Suprapubic skin (tissue), 4 donors: ENCODE measurements at regions not wholly inside any gene's neighbourhood (a gene's known extent, or its start where the extent isn't known, plus 50 kb on each side); places are given as distances from the start of the nearest gene placed in this dataset.

ENCODE experiments used
- DNase-seq, 2 donors: peaks; one replicate each; pipeline ENCODE4 v3.0.0-alpha.2; 2019; ENCODE audit warnings: low spot score in 2 of 2
- H3K27ac ChIP-seq: fragments of 200-600 bp; sonication (generic); one replicate; pipeline ENCODE4 v1.5.1; 2019
- H3K27me3 ChIP-seq: fragments of 200-600 bp; sonication (generic); one replicate; pipeline ENCODE4 v1.5.1; 2019
- H3K36me3 ChIP-seq: fragments of 200-600 bp; sonication (generic); one replicate; pipeline ENCODE4 v1.5.1; 2019
- H3K4me1 ChIP-seq: fragments of 200-600 bp; sonication (generic); one replicate; pipeline ENCODE4 v1.5.1; 2019
- H3K4me3 ChIP-seq: fragments of 200-600 bp; sonication (generic); one replicate; pipeline ENCODE4 v1.5.1; 2019; ENCODE audit warnings: mild to moderate bottlenecking
- H3K9me3 ChIP-seq: fragments of 200-600 bp; sonication (generic); one replicate; pipeline ENCODE4 v1.5.1; 2019
- EP300 ChIP-seq: sonication (generic); formaldehyde crosslinking; IDR thresholded peaks from one replicate; pipeline ENCODE4 v1.6.1; 2017; ENCODE audit warnings: antibody characterized with exemption
- POLR2A ChIP-seq, 2 donors: fragments of 450-650 bp; IDR thresholded peaks; one replicate each; pipeline ENCODE4 v1.6.1; 2017; ENCODE audit warnings: antibody characterized with exemption in 2 of 2, mild to moderate bottlenecking in 2 of 2, moderate library complexity in 2 of 2
- POLR2AphosphoS5 ChIP-seq, 3 donors: sonication (generic); formaldehyde crosslinking; IDR thresholded peaks; one replicate each; pipeline ENCODE4 v1.6.1; 2017; ENCODE audit warnings: antibody characterized with exemption in 3 of 3
- WGBS: methylation state at CpG from one replicate; pipeline ENCODE4 v1.1.5; 2018; 5-methylcytosine and 5-hydroxymethylcytosine counted together
- TF ChIP-seq, protein P1 (sequence below), 2 donors: fragments of 200-600 bp in 1 of 2; fragments of 450-650 bp in 1 of 2; sonication (generic) in 1 of 2; IDR thresholded peaks; one replicate each; pipeline ENCODE4 v1.5.1; 2016 to 2019; ENCODE audit warnings: antibody characterized with exemption in 2 of 2, mild to moderate bottlenecking in 1 of 2, moderate library complexity in 1 of 2

DNA sequence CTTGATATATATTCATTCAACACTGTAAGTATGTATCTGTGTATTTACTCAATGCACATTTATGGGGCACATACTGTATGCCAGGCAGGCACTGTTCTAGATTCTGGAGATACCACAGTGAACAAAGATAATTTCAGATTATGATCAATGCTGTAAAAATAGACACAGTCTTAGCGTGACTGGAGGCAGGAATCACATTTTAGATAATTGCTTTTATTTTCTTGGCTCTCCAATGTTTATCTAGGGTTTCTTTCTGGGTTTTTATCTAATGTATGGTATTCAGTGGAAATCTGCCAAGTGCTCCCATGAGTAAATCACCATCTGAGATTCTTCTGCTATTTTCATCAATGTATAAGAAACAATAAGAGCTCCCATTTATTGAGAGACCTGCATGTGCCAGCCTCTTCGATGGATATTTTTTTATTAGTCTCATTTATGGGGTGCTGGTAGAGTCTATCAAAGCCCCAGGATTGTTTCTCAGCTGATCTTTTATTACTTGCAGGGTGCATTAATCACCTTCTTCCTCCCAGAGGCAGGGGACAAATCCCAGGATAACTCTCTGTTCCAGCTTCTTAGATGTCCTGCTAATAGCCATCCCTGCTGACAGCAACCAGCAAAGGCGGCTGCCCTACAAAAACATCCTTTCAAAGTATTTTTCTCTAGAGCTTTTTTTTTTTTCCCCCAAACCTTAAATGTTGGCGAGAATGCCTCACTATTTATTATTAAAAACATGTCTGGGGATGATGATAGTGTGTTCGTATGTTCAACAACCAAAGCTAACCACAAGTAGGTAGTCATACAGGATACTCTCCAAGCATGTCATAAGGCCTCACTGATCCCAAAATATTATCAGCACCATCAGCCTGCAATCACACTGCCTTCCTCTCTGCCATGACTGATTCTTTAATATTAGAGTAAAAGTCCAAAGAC is 331.0 kb upstream of the RASGRP1 start:
- H3K4me1 ChIP-seq: peaks cover 7% of the 10 kb centered on the region
- H3K36me3 ChIP-seq: no peaks in the 10 kb centered on the region
- no peak for DNase-seq
- no peak overlapping the region for H3K27ac ChIP-seq
- H3K9me3 ChIP-seq: no peaks in the 10 kb centered on the region
- WGBS: 62% methylated on average over 5 of the region's 5 CpGs
- H3K4me3 ChIP-seq: no peak overlapping the region
- TF ChIP-seq POLR2A (IDR thresholded peaks at IDR 0.05) (no peak), POLR2AphosphoS5 (IDR thresholded peaks at IDR 0.05) (no peak), EP300 (no peak)
- TF ChIP-seq, protein P1, sequence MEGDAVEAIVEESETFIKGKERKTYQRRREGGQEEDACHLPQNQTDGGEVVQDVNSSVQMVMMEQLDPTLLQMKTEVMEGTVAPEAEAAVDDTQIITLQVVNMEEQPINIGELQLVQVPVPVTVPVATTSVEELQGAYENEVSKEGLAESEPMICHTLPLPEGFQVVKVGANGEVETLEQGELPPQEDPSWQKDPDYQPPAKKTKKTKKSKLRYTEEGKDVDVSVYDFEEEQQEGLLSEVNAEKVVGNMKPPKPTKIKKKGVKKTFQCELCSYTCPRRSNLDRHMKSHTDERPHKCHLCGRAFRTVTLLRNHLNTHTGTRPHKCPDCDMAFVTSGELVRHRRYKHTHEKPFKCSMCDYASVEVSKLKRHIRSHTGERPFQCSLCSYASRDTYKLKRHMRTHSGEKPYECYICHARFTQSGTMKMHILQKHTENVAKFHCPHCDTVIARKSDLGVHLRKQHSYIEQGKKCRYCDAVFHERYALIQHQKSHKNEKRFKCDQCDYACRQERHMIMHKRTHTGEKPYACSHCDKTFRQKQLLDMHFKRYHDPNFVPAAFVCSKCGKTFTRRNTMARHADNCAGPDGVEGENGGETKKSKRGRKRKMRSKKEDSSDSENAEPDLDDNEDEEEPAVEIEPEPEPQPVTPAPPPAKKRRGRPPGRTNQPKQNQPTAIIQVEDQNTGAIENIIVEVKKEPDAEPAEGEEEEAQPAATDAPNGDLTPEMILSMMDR (IDR thresholded peaks at IDR 0.05): no peak
- no peaks in the 10 kb centered on the region for H3K27me3 ChIP-seq

- TF ChIP-seq EP300: no peak
- no peak for TF ChIP-seq POLR2A (IDR thresholded peaks at IDR 0.05)
- no peak for TF ChIP-seq POLR2AphosphoS5 (IDR thresholded peaks at IDR 0.05)
- TF ChIP-seq, protein P1 (IDR thresholded peaks at IDR 0.05): no peak
- 97% methylated on average over 1 of the region's 1 CpG for WGBS
- H3K27me3 ChIP-seq: no peaks in the 10 kb centered on the region
- no peak overlapping the region for H3K27ac ChIP-seq
- H3K4me1 ChIP-seq: peaks cover 7% of the 10 kb centered on the region
- no peak for DNase-seq
- H3K36me3 ChIP-seq: no peaks in the 10 kb centered on the region
- H3K4me3 ChIP-seq: no peak overlapping the region
- no peaks in the 10 kb centered on the region for H3K9me3 ChIP-seq
Measured at GRCh38 chr15:38896647-38897046, 332.0 kb upstream of the RASGRP1 start.

GRCh38 chr15:38897551-38897950 is 332.9 kb upstream of the RASGRP1 start:
- H3K4me1 ChIP-seq: peaks cover 7% of the 10 kb centered on the region
- H3K9me3 ChIP-seq: no peaks in the 10 kb centered on the region
- no peaks in the 10 kb centered on the region for H3K36me3 ChIP-seq
- no peak overlapping the region for H3K27ac ChIP-seq
- DNase-seq: no peak
- TF ChIP-seq, protein P1 (IDR thresholded peaks at IDR 0.05): no peak
- no peak for TF ChIP-seq POLR2AphosphoS5 (IDR thresholded peaks at IDR 0.05)
- no peak for TF ChIP-seq POLR2A (IDR thresholded peaks at IDR 0.05)
- no peak for TF ChIP-seq EP300
- H3K27me3 ChIP-seq: no peaks in the 10 kb centered on the region
- H3K4me3 ChIP-seq: no peak overlapping the region
- WGBS: 61% methylated on average over 1 of the region's 1 CpG

- WGBS: 77% methylated on average over 1 of the region's 1 CpG
- TF ChIP-seq POLR2A (IDR thresholded peaks at IDR 0.05) (no peak), POLR2AphosphoS5 (IDR thresholded peaks at IDR 0.05) (no peak), EP300 (no peak)
- TF ChIP-seq, protein P1 (IDR thresholded peaks at IDR 0.05): no peak
- no peak for DNase-seq
- H3K4me3 ChIP-seq: no peak overlapping the region
- no peaks in the 10 kb centered on the region for H3K27me3 ChIP-seq
- H3K27ac ChIP-seq: no peak overlapping the region
- H3K36me3 ChIP-seq: no peaks in the 10 kb centered on the region
- H3K9me3 ChIP-seq: no peaks in the 10 kb centered on the region
- peaks cover 7% of the 10 kb centered on the region for H3K4me1 ChIP-seq
Measured at GRCh38 chr15:38898236-38898635, 333.6 kb upstream of the RASGRP1 start.

DNA sequence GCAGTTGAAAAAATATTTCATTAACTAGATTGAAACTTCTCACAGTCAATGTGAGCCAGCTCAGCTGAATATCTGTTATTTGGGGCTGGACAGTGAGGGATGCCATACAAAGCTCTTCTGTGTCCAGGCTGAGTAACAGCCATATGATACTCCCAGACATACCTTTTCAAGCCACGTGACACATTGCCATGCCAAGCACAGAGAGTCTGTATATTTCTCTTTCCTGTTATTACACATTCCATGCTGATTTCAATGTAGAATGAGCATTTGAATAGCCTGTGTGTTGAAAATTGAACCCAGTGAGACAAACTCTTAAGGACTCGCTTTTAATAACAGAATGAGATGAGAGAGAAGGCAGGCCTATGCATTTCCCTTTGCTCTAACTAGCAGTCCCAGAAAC is 334.7 kb upstream of the RASGRP1 start:
- TF ChIP-seq, protein P1 (IDR thresholded peaks at IDR 0.05): no peak
- TF ChIP-seq POLR2AphosphoS5 (IDR thresholded peaks at IDR 0.05) (no peak), EP300 (no peak), POLR2A (IDR thresholded peaks at IDR 0.05) (no peak)
- Histone ChIP-seq H3K4me1 (peaks cover under 1% of the 10 kb centered on the region), H3K4me3 (no peak overlapping the region), H3K36me3 (no peaks in the 10 kb centered on the region), H3K9me3 (no peaks in the 10 kb centered on the region), H3K27me3 (no peaks in the 10 kb centered on the region), H3K27ac (no peak overlapping the region)
- 75% methylated on average over 2 of the region's 2 CpGs for WGBS
- no peak for DNase-seq
